DMS53 (cell line): ENCODE measurements at regions not wholly inside any gene's neighbourhood (a gene's known extent, or its start where the extent isn't known, plus 50 kb on each side); places are given as distances from the start of the nearest gene placed in this dataset.

Source experiments
- DNase-seq: peaks from one replicate; lab custom pipeline; 2025; lab: John Stamatoyannopoulos, UW

- no peak for DNase-seq
These were observed 240.8 kb downstream of the RPS24 start for GRCh38 chr10:78274491-78274890.

GRCh38 chr10:78276139-78276538 lies 242.5 kb downstream of the RPS24 start:
- no peak for DNase-seq

- no peak for DNase-seq
These were observed 243.8 kb downstream of the RPS24 start for GRCh38 chr10:78277314-78278057.

- DNase-seq = peak; percentile 15
These were observed 244.4 kb downstream of the RPS24 start for GRCh38 chr10:78278058-78278404.

- no peak for DNase-seq
These were observed 246.1 kb downstream of the RPS24 start for GRCh38 chr10:78279756-78280155.

GRCh38 chr10:78280604-78281003 lies 246.9 kb downstream of the RPS24 start:
- DNase-seq = no peak

GRCh38 chr10:78281627-78282026 lies 248.0 kb downstream of the RPS24 start:
- no peak for DNase-seq

- DNase-seq = no peak
These were observed 249.5 kb downstream of the RPS24 start for GRCh38 chr10:78283069-78283682.

GRCh38 chr10:78284381-78284780 lies 250.7 kb downstream of the RPS24 start:
- no peak for DNase-seq

GRCh38 chr10:78285226-78285625 lies 251.6 kb downstream of the RPS24 start:
- DNase-seq = no peak

GRCh38 chr10:78286186-78286585 lies 252.5 kb downstream of the RPS24 start:
- peak; percentile 50 for DNase-seq

GRCh38 chr10:78286668-78287067 lies 253.0 kb downstream of the RPS24 start:
- DNase-seq = no peak

- no peak for DNase-seq
These were observed 254.0 kb downstream of the RPS24 start for GRCh38 chr10:78287618-78288017.

- no peak for DNase-seq
These were observed 255.0 kb downstream of the RPS24 start for GRCh38 chr10:78288663-78289062.

GRCh38 chr10:78290131-78290750 lies 256.6 kb downstream of the RPS24 start:
- no peak for DNase-seq

GRCh38 chr10:78291722-78292121 lies 258.1 kb downstream of the RPS24 start:
- DNase-seq = no peak

- no peak for DNase-seq
These were observed 258.8 kb downstream of the RPS24 start for GRCh38 chr10:78292250-78292981.

- no peak for DNase-seq
These were observed 259.6 kb downstream of the RPS24 start for GRCh38 chr10:78292982-78293865.

- no peak for DNase-seq
These were observed 261.6 kb downstream of the RPS24 start for GRCh38 chr10:78295242-78295641.

GRCh38 chr10:78296785-78297184 lies 263.1 kb downstream of the RPS24 start:
- no peak for DNase-seq

GRCh38 chr10:78297997-78298396 lies 264.3 kb downstream of the RPS24 start:
- DNase-seq = no peak

- no peak for DNase-seq
These were observed 265.2 kb downstream of the RPS24 start for GRCh38 chr10:78298835-78299234.
